Stimulated activated CD4-positive, alpha-beta T cell treated with anti-CD3 and anti-CD28 coated beads, Interleukin-4, amount 100 ng/mL, for 1 hour (primary cell): ENCODE measurements at regions not wholly inside any gene's neighbourhood (a gene's known extent, or its start where the extent isn't known, plus 50 kb on each side); places are given as distances from the start of the nearest gene placed in this dataset.

ENCODE experiments used
- DNase-seq: peaks from one replicate; pipeline ENCODE4 v3.0.0-alpha.2; 2020

- DNase-seq = no peak
Observed at GRCh38 chr1:234875328-234875952, 253.2 kb downstream of the TOMM20 start.

GRCh38 chr1:234874291-234875288 lies 254.0 kb downstream of the TOMM20 start:
- DNase-seq = no peak

GRCh38 chr1:234871710-234872271 lies 256.8 kb downstream of the TOMM20 start:
- DNase-seq = no peak

GRCh38 chr1:234871039-234871709 lies 257.5 kb downstream of the TOMM20 start:
- no peak for DNase-seq

GRCh38 chr1:234870020-234870981 lies 258.3 kb downstream of the TOMM20 start:
- DNase-seq = no peak

GRCh38 chr1:234869182-234870019 lies 259.2 kb downstream of the TOMM20 start:
- no peak for DNase-seq

- DNase-seq = no peak
Observed at GRCh38 chr1:234868296-234869147, 258.5 kb upstream of the IRF2BP2 start.

- DNase-seq = no peak
Observed at GRCh38 chr1:234866007-234866866, 256.3 kb upstream of the IRF2BP2 start.

GRCh38 chr1:234865171-234866006 lies 255.4 kb upstream of the IRF2BP2 start:
- DNase-seq = no peak

GRCh38 chr1:234864116-234864515 lies 254.1 kb upstream of the IRF2BP2 start:
- no peak for DNase-seq

- DNase-seq = no peak
Observed at GRCh38 chr1:234863551-234863971, 253.6 kb upstream of the IRF2BP2 start.

- no peak for DNase-seq
Observed at GRCh38 chr1:234862944-234863515, 253.1 kb upstream of the IRF2BP2 start.

GRCh38 chr1:234862360-234862943 lies 252.5 kb upstream of the IRF2BP2 start:
- no peak for DNase-seq

GRCh38 chr1:234861761-234862160 lies 251.8 kb upstream of the IRF2BP2 start:
- DNase-seq = no peak

GRCh38 chr1:234861024-234861620 lies 251.1 kb upstream of the IRF2BP2 start:
- no peak for DNase-seq

- DNase-seq = no peak
Observed at GRCh38 chr1:234858722-234859121, 248.7 kb upstream of the IRF2BP2 start.

- DNase-seq = no peak
Observed at GRCh38 chr1:234856845-234857245, 246.9 kb upstream of the IRF2BP2 start.
